Activated CD8-positive, alpha-beta T cell treated with anti-CD3 and anti-CD28 coated beads for 36 hours (primary cell): ENCODE measurements at regions not wholly inside any gene's neighbourhood (a gene's known extent, or its start where the extent isn't known, plus 50 kb on each side); places are given as distances from the start of the nearest gene placed in this dataset.

Experiments
- ATAC-seq: fragments of 200-7000 bp; cut with Tn5 transposase; one replicate; pipeline ENCODE4 v1.10.0; 2021; ENCODE audit warnings: mild to moderate bottlenecking, moderate library complexity
- CTCF ChIA-PET: fragments of 350-600 bp; sonication (Branson Sonifier 250); formaldehyde crosslinking; loops from one replicate; lab custom pipeline; 2021; ENCODE audit warnings: antibody characterized with exemption; lab: Charles Lee
- POLR2A ChIA-PET: fragments of 350-600 bp; sonication (Branson Sonifier 250); formaldehyde crosslinking; loops from one replicate; lab custom pipeline; 2021; ENCODE audit warnings: antibody characterized with exemption; lab: Charles Lee
- DNase-seq: peaks from one replicate; pipeline ENCODE4 v3.0.0-alpha.2; 2020
- H3K27ac Mint-ChIP-seq: one replicate; pipeline ENCODE4 v1.8.0; 2021; ENCODE audit warnings: mild to moderate bottlenecking, mixed read lengths
- H3K27me3 Mint-ChIP-seq: one replicate; pipeline ENCODE4 v1.8.0; 2021; ENCODE audit warnings: mixed read lengths
- H3K36me3 Mint-ChIP-seq: one replicate; pipeline ENCODE4 v1.8.0; 2021; ENCODE audit warnings: low read depth, mixed read lengths
- H3K4me1 Mint-ChIP-seq: one replicate; pipeline ENCODE4 v1.8.0; 2021; ENCODE audit warnings: low read depth, mixed read lengths
- H3K4me3 Mint-ChIP-seq: one replicate; pipeline ENCODE4 v1.8.0; 2021; ENCODE audit warnings: mild to moderate bottlenecking, moderate library complexity, mixed read lengths
- H3K9me3 Mint-ChIP-seq: one replicate; pipeline ENCODE4 v1.8.0; 2021; ENCODE audit warnings: mixed read lengths
- CTCF ChIP-seq: fragments of 200-600 bp; IDR thresholded peaks from one replicate; pipeline ENCODE4 v1.8.0; 2022; ENCODE audit warnings: antibody characterized with exemption, mild to moderate bottlenecking
- intact Hi-C: fragments of 100-400 bp; cut with micrococcal nuclease; formaldehyde crosslinking; loops from one replicate; pipeline ENCODE4 v1.10.0; 2022

GRCh38 chr1:232259333-232259732, 370.6 kb downstream of the SIPA1L2 start:
- H3K36me3 Mint-ChIP-seq = no peaks in the 10 kb centered on the region
- no peak overlapping the region for H3K4me3 Mint-ChIP-seq
- no peaks in the 10 kb centered on the region for H3K4me1 Mint-ChIP-seq
- H3K27me3 Mint-ChIP-seq = peaks cover 20% of the 10 kb centered on the region
- no peaks in the 10 kb centered on the region for H3K9me3 Mint-ChIP-seq
- DNase-seq (no peak), ATAC-seq (no peak)
- intact Hi-C loops = no loop called here
- TF ChIP-seq CTCF = no peak
- ChIA-PET POLR2A (no interaction called here), CTCF (no interaction called here)
- H3K27ac Mint-ChIP-seq = no peak overlapping the region

GRCh38 chr1:232252546-232253118, 377.3 kb downstream of the SIPA1L2 start:
- POLR2A ChIA-PET = no interaction called here
- H3K4me3 Mint-ChIP-seq = no peak overlapping the region
- H3K27ac Mint-ChIP-seq = no peak overlapping the region
- no peak for DNase-seq
- no peak for ATAC-seq
- H3K36me3 Mint-ChIP-seq = no peaks in the 10 kb centered on the region
- intact Hi-C loops = no loop called here
- peaks cover 28% of the 10 kb centered on the region for H3K27me3 Mint-ChIP-seq
- CTCF ChIA-PET = interaction anchor here (2.4 kb wide), 1 partner anchor 41 kb away, joined by 5 read pairs; no protein-coding TSS in a partner anchor
- H3K9me3 Mint-ChIP-seq = no peaks in the 10 kb centered on the region
- no peaks in the 10 kb centered on the region for H3K4me1 Mint-ChIP-seq
- TF ChIP-seq CTCF = no peak

DNA sequence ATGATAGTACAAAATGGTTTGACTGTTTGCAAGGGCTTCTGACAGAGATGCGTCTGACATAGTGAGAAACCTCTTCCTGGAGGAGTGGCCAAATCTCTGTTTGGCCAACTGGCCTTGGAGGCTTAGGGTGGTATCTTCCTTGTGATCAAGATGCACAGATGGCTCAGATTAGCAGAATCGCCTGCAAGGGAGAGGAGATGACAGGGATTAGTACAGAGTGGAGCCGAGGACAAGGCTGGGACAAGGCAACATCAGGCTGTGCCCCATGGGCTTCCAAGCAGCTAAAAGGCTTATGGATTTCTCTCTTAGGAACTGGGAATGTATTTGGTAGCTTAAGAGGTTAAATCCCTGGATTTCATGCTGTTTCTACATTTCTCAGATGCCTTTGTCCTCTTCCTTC, 379.1 kb downstream of the SIPA1L2 start:
- DNase-seq (no peak), ATAC-seq (no peak)
- Mint-ChIP-seq H3K27ac (no peak overlapping the region), H3K4me1 (no peaks in the 10 kb centered on the region), H3K36me3 (no peaks in the 10 kb centered on the region), H3K27me3 (peaks cover 39% of the 10 kb centered on the region), H3K4me3 (no peak overlapping the region), H3K9me3 (no peaks in the 10 kb centered on the region)
- no peak for TF ChIP-seq CTCF
- intact Hi-C loops = no loop called here
- ChIA-PET CTCF (no interaction called here), POLR2A (no interaction called here)

DNA sequence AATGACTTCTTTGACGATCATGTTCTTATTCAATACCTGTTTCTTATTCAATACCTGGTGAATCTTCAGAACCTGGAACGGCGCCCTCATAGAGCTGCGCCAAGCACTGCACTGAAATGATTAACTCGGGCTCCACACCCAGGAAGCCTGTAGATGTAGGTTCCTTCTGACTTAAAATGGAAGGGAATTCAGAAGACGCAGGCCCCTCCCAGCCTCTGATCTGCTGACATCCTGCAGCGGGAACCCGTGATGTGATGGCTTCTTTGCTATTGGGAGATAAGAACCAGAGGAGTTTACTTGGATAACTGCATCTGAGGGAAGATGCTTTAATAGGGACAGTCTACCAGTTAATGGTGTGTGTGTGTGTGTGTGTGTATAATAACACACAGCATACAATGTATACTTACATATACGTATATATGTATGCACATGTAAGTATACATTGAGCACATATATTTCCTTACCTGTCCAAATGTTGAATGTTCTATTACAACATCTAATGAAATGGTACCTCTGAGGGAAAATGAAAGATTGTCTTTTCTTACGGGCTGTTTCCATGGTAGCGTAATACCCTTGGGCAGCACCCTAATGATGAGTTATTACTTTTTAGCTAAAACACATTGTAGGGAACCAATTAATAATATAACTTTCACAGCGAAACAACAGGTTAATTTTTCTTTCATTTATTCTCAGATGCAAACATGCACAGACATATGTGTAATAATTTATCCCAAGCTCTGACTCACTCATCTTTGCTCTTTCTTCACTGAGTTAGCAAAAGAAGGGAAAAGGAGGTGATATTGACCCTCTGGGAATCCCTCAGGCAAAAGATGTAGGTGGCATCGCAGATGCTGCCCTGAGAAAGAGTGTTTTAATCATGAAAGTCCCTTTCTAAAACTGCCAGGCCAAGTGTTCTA, 379.8 kb downstream of the SIPA1L2 start:
- intact Hi-C loops = no loop called here
- no peak for TF ChIP-seq CTCF
- no peak for DNase-seq
- H3K27ac Mint-ChIP-seq = no peak overlapping the region
- no peaks in the 10 kb centered on the region for H3K9me3 Mint-ChIP-seq
- ChIA-PET CTCF (no interaction called here), POLR2A (no interaction called here)
- no peak for ATAC-seq
- peaks cover 40% of the 10 kb centered on the region for H3K27me3 Mint-ChIP-seq
- no peaks in the 10 kb centered on the region for H3K4me1 Mint-ChIP-seq
- no peak overlapping the region for H3K4me3 Mint-ChIP-seq
- H3K36me3 Mint-ChIP-seq = no peaks in the 10 kb centered on the region

- no peak for DNase-seq
- intact Hi-C loops = no loop called here
- CTCF ChIA-PET = no interaction called here
- POLR2A ChIA-PET = no interaction called here
- peaks cover 37% of the 10 kb centered on the region for H3K27me3 Mint-ChIP-seq
- H3K27ac Mint-ChIP-seq = no peak overlapping the region
- H3K4me1 Mint-ChIP-seq = no peaks in the 10 kb centered on the region
- H3K36me3 Mint-ChIP-seq = no peaks in the 10 kb centered on the region
- no peak for ATAC-seq
- TF ChIP-seq CTCF = no peak
- no peaks in the 10 kb centered on the region for H3K9me3 Mint-ChIP-seq
- no peak overlapping the region for H3K4me3 Mint-ChIP-seq
Observed at GRCh38 chr1:232249339-232249738, 380.6 kb downstream of the SIPA1L2 start.
